H1 (cell line): ENCODE measurements at regions not wholly inside any gene's neighbourhood (a gene's known extent, or its start where the extent isn't known, plus 50 kb on each side); places are given as distances from the start of the nearest gene placed in this dataset.

Source experiments
- CHD7 ChIP-seq: fragments of 300-600 bp; sonication (generic); IDR thresholded peaks from 2 replicates; pipeline ENCODE4 v1.7.1; 2012; ENCODE audit warnings: low read length, moderate library complexity, mild to moderate bottlenecking, inconsistent platforms; ENCODE audit not compliant: insufficient replicate concordance
- CTBP2 ChIP-seq: IDR thresholded peaks from 2 replicates; pipeline ENCODE4 v1.7.0; 2011; ENCODE audit warnings: borderline replicate concordance, mild to moderate bottlenecking, moderate library complexity, mixed read lengths, low read length; ENCODE audit not compliant: insufficient read depth, insufficient read length
- EGR1 ChIP-seq: IDR thresholded peaks from 2 replicates; pipeline ENCODE4 v1.6.1; 2011; ENCODE audit warnings: low read depth, low read length, borderline replicate concordance

- no peak for TF ChIP-seq CHD7
- no peak for TF ChIP-seq CTBP2
- no peak for TF ChIP-seq EGR1
Observed at GRCh38 chr9:86641970-86642369, 287.8 kb upstream of the TUT7 start (continued).
